Muscle layer of colon (tissue), 2 donors: ENCODE measurements at regions not wholly inside any gene's neighbourhood (a gene's known extent, or its start where the extent isn't known, plus 50 kb on each side); places are given as distances from the start of the nearest gene placed in this dataset.

ENCODE experiments used
- H3K27ac ChIP-seq: one replicate; pipeline ENCODE4 v1.7.0; 2013; ENCODE audit warnings: low read depth, mild to moderate bottlenecking, low read length, moderate library complexity
- H3K27me3 ChIP-seq, 2 donors: one replicate each; pipeline ENCODE4 v1.7.0; 2013; ENCODE audit warnings: low read length in 2 of 2, mild to moderate bottlenecking in 2 of 2; ENCODE audit not compliant: insufficient read depth in 2 of 2, control insufficient read depth in 1 of 2
- H3K36me3 ChIP-seq: one replicate; pipeline ENCODE4 v1.7.0; 2013; ENCODE audit warnings: mild to moderate bottlenecking, low read length; ENCODE audit not compliant: insufficient read depth
- H3K4me1 ChIP-seq: one replicate; pipeline ENCODE4 v1.7.0; 2013; ENCODE audit warnings: mild to moderate bottlenecking, low read length; ENCODE audit not compliant: insufficient read depth
- H3K4me3 ChIP-seq, 2 donors: one replicate each; pipeline ENCODE4 v1.7.0; 2013; ENCODE audit warnings: low read length in 2 of 2, low read depth in 1 of 2, mild to moderate bottlenecking in 1 of 2, moderate library complexity in 1 of 2
- H3K9ac ChIP-seq: one replicate; pipeline ENCODE4 v1.7.0; 2013; ENCODE audit warnings: low read length
- H3K9me3 ChIP-seq: one replicate; pipeline ENCODE4 v1.7.0; 2013; ENCODE audit warnings: mild to moderate bottlenecking, low read length
- donor health status: abdominal sarcoma.
- donor health status: Adenocarcinoma of cecum.

GRCh38 chr10:60666221-60666620, 112.1 kb upstream of the CDK1 start:
- Histone ChIP-seq H3K27ac (no peak overlapping the region), H3K4me3 (no peak overlapping the region), H3K27me3 (no peaks in the 10 kb centered on the region), H3K9ac (no peak overlapping the region), H3K4me1 (no peaks in the 10 kb centered on the region), H3K9me3 (no peaks in the 10 kb centered on the region), H3K36me3 (no peaks in the 10 kb centered on the region)

GRCh38 chr10:60664859-60665258, 113.4 kb upstream of the CDK1 start:
- Histone ChIP-seq H3K9me3 (no peaks in the 10 kb centered on the region), H3K27ac (no peak overlapping the region), H3K27me3 (no peaks in the 10 kb centered on the region), H3K36me3 (no peaks in the 10 kb centered on the region), H3K4me1 (no peaks in the 10 kb centered on the region), H3K4me3 (no peak overlapping the region), H3K9ac (no peak overlapping the region)

GRCh38 chr10:60663850-60664249, 114.4 kb upstream of the CDK1 start:
- no peaks in the 10 kb centered on the region for H3K9me3 ChIP-seq
- no peak overlapping the region for H3K27ac ChIP-seq
- no peak overlapping the region for H3K4me3 ChIP-seq
- H3K4me1 ChIP-seq = no peaks in the 10 kb centered on the region
- no peaks in the 10 kb centered on the region for H3K27me3 ChIP-seq
- no peaks in the 10 kb centered on the region for H3K36me3 ChIP-seq
- H3K9ac ChIP-seq = no peak overlapping the region

GRCh38 chr10:60662917-60663614, 115.2 kb upstream of the CDK1 start:
- Histone ChIP-seq H3K9ac (no peak overlapping the region), H3K9me3 (no peaks in the 10 kb centered on the region), H3K4me3 (no peak overlapping the region), H3K27ac (no peak overlapping the region), H3K36me3 (no peaks in the 10 kb centered on the region), H3K4me1 (no peaks in the 10 kb centered on the region), H3K27me3 (no peaks in the 10 kb centered on the region)

GRCh38 chr10:60661637-60662036, 116.6 kb upstream of the CDK1 start:
- no peak overlapping the region for H3K4me3 ChIP-seq
- H3K27me3 ChIP-seq = no peaks in the 10 kb centered on the region
- no peaks in the 10 kb centered on the region for H3K9me3 ChIP-seq
- H3K27ac ChIP-seq = no peak overlapping the region
- H3K4me1 ChIP-seq = no peaks in the 10 kb centered on the region
- no peak overlapping the region for H3K9ac ChIP-seq
- no peaks in the 10 kb centered on the region for H3K36me3 ChIP-seq

- H3K4me3 ChIP-seq = no peak overlapping the region
- H3K4me1 ChIP-seq = no peaks in the 10 kb centered on the region
- H3K9me3 ChIP-seq = no peaks in the 10 kb centered on the region
- no peaks in the 10 kb centered on the region for H3K36me3 ChIP-seq
- H3K27ac ChIP-seq = no peak overlapping the region
- no peaks in the 10 kb centered on the region for H3K27me3 ChIP-seq
- no peak overlapping the region for H3K9ac ChIP-seq
Measured at GRCh38 chr10:60660625-60661024, 117.7 kb upstream of the CDK1 start.

- H3K27me3 ChIP-seq = no peaks in the 10 kb centered on the region
- H3K36me3 ChIP-seq = no peaks in the 10 kb centered on the region
- no peaks in the 10 kb centered on the region for H3K4me1 ChIP-seq
- H3K27ac ChIP-seq = no peak overlapping the region
- H3K4me3 ChIP-seq = no peak overlapping the region
- H3K9me3 ChIP-seq = no peaks in the 10 kb centered on the region
- no peak overlapping the region for H3K9ac ChIP-seq
Measured at GRCh38 chr10:60654813-60655464, 123.3 kb upstream of the CDK1 start.

GRCh38 chr10:60652628-60653027, 125.7 kb upstream of the CDK1 start:
- no peak overlapping the region for H3K9ac ChIP-seq
- H3K36me3 ChIP-seq = no peaks in the 10 kb centered on the region
- H3K9me3 ChIP-seq = no peaks in the 10 kb centered on the region
- no peaks in the 10 kb centered on the region for H3K27me3 ChIP-seq
- H3K4me1 ChIP-seq = no peaks in the 10 kb centered on the region
- H3K27ac ChIP-seq = no peak overlapping the region
- H3K4me3 ChIP-seq = no peak overlapping the region

- no peaks in the 10 kb centered on the region for H3K9me3 ChIP-seq
- H3K4me1 ChIP-seq = no peaks in the 10 kb centered on the region
- no peak overlapping the region for H3K4me3 ChIP-seq
- no peaks in the 10 kb centered on the region for H3K36me3 ChIP-seq
- no peak overlapping the region for H3K9ac ChIP-seq
- no peak overlapping the region for H3K27ac ChIP-seq
- no peaks in the 10 kb centered on the region for H3K27me3 ChIP-seq
Measured at GRCh38 chr10:60650378-60650800, 127.9 kb upstream of the CDK1 start.

- no peak overlapping the region for H3K9ac ChIP-seq
- H3K4me1 ChIP-seq = no peaks in the 10 kb centered on the region
- no peaks in the 10 kb centered on the region for H3K27me3 ChIP-seq
- no peak overlapping the region for H3K4me3 ChIP-seq
- no peaks in the 10 kb centered on the region for H3K9me3 ChIP-seq
- no peak overlapping the region for H3K27ac ChIP-seq
- no peaks in the 10 kb centered on the region for H3K36me3 ChIP-seq
Measured at GRCh38 chr10:60649485-60650377, 128.5 kb upstream of the CDK1 start.

- Histone ChIP-seq H3K9me3 (no peaks in the 10 kb centered on the region), H3K36me3 (no peaks in the 10 kb centered on the region), H3K9ac (no peak overlapping the region), H3K4me1 (no peaks in the 10 kb centered on the region), H3K27me3 (no peaks in the 10 kb centered on the region), H3K27ac (no peak overlapping the region), H3K4me3 (no peak overlapping the region)
Measured at GRCh38 chr10:60648761-60649160, 129.5 kb upstream of the CDK1 start.
